RWPE2 (cell line): ENCODE measurements at regions not wholly inside any gene's neighbourhood (a gene's known extent, or its start where the extent isn't known, plus 50 kb on each side); places are given as distances from the start of the nearest gene placed in this dataset.

Experiments used
- ATAC-seq: fragments of 200-7000 bp; cut with Tn5 transposase; 3 replicates; pipeline ENCODE4 v1.9.1; 2021; ENCODE audit warnings: low read depth
- DNase-seq: peaks from one replicate; pipeline ENCODE4 v3.0.0-alpha.2; 2020; ENCODE audit warnings: low spot score
- H3K27ac ChIP-seq: fragments of 450-650 bp; 2 replicates; pipeline ENCODE4 v1.5.1; 2017; ENCODE audit warnings: mild to moderate bottlenecking; ENCODE audit not compliant: poor library complexity, severe bottlenecking
- H3K27me3 ChIP-seq: fragments of 250-450 bp; sonication (Bioruptor Pico); 2 replicates; pipeline ENCODE4 v1.5.1; 2021; ENCODE audit warnings: mild to moderate bottlenecking, moderate library complexity; ENCODE audit not compliant: insufficient read depth, poor library complexity, severe bottlenecking
- H3K36me3 ChIP-seq: fragments of 250-450 bp; sonication (Bioruptor Pico); 2 replicates; pipeline ENCODE4 v1.5.1; 2020; ENCODE audit warnings: low read depth, mild to moderate bottlenecking, moderate library complexity
- H3K4me1 ChIP-seq: fragments of 250-450 bp; sonication (Bioruptor Pico); 2 replicates; pipeline ENCODE4 v1.5.1; 2021; ENCODE audit warnings: mild to moderate bottlenecking, moderate library complexity; ENCODE audit not compliant: insufficient read depth, poor library complexity, severe bottlenecking
- H3K4me3 ChIP-seq: fragments of 250-450 bp; sonication (Bioruptor Pico); 2 replicates; pipeline ENCODE4 v1.5.1; 2021; ENCODE audit warnings: mild to moderate bottlenecking, moderate library complexity; ENCODE audit not compliant: severe bottlenecking
- H3K9me3 ChIP-seq: fragments of 250-450 bp; sonication (Bioruptor Pico); 2 replicates; pipeline ENCODE4 v1.5.1; 2021; ENCODE audit warnings: mild to moderate bottlenecking, moderate library complexity; ENCODE audit not compliant: severe bottlenecking
- CTCF ChIP-seq: fragments of 450-650 bp; IDR thresholded peaks from one replicate; pipeline ENCODE4 v1.5.1; 2017; ENCODE audit warnings: mild to moderate bottlenecking, moderate library complexity; ENCODE audit not compliant: poor library complexity, severe bottlenecking

GRCh38 chr10:106410331-106410730 lies 754.2 kb downstream of the SORCS1 start:
- Histone ChIP-seq H3K9me3 (no peaks in the 10 kb centered on the region), H3K27ac (no peak overlapping the region), H3K27me3 (no peaks in the 10 kb centered on the region), H3K4me3 (no peak overlapping the region), H3K36me3 (no peaks in the 10 kb centered on the region), H3K4me1 (peaks cover 3% of the 10 kb centered on the region)
- no peak for TF ChIP-seq CTCF
- ATAC-seq (no peak), DNase-seq (no peak)

- Histone ChIP-seq H3K27me3 (no peaks in the 10 kb centered on the region), H3K4me3 (no peak overlapping the region), H3K4me1 (peaks cover 6% of the 10 kb centered on the region), H3K27ac (no peak overlapping the region), H3K36me3 (no peaks in the 10 kb centered on the region), H3K9me3 (no peaks in the 10 kb centered on the region)
- no peak for TF ChIP-seq CTCF
- ATAC-seq (no peak), DNase-seq (no peak)
Measured at GRCh38 chr10:106405141-106405540, 759.4 kb downstream of the SORCS1 start.

GRCh38 chr10:106402458-106402857 lies 762.0 kb downstream of the SORCS1 start:
- DNase-seq: no peak
- no peak overlapping the region for H3K4me3 ChIP-seq
- no peaks in the 10 kb centered on the region for H3K27me3 ChIP-seq
- no peak for TF ChIP-seq CTCF
- H3K36me3 ChIP-seq: no peaks in the 10 kb centered on the region
- H3K4me1 ChIP-seq: peaks cover 20% of the 10 kb centered on the region
- H3K27ac ChIP-seq: no peak overlapping the region
- no peak for ATAC-seq
- no peaks in the 10 kb centered on the region for H3K9me3 ChIP-seq

GRCh38 chr10:106401967-106402366 lies 762.5 kb downstream of the SORCS1 start:
- no peak overlapping the region for H3K27ac ChIP-seq
- no peak for TF ChIP-seq CTCF

GRCh38 chr10:106401161-106401560 lies 763.3 kb downstream of the SORCS1 start:
- Histone ChIP-seq H3K4me3 (no peak overlapping the region), H3K36me3 (no peaks in the 10 kb centered on the region), H3K27me3 (no peaks in the 10 kb centered on the region), H3K27ac (no peak overlapping the region), H3K9me3 (no peaks in the 10 kb centered on the region), H3K4me1 (peaks cover 20% of the 10 kb centered on the region)
- DNase-seq: no peak
- peak; percentile 62 for TF ChIP-seq CTCF
- ATAC-seq: no peak

More at GRCh38 chr10:106401967-106402366, 762.5 kb downstream of the SORCS1 start:
- peaks cover 20% of the 10 kb centered on the region for H3K4me1 ChIP-seq
- no peak for ATAC-seq
- H3K27me3 ChIP-seq: no peaks in the 10 kb centered on the region
- no peak overlapping the region for H3K4me3 ChIP-seq
- DNase-seq: no peak
- no peaks in the 10 kb centered on the region for H3K9me3 ChIP-seq
- no peaks in the 10 kb centered on the region for H3K36me3 ChIP-seq
